ENCODE measurements at regions not wholly inside any gene's neighbourhood (a gene's known extent, or its start where the extent isn't known, plus 50 kb on each side); places are given as distances from the start of the nearest gene placed in this dataset.
A peak's percentile ranks its signal among the peaks of the same experiment; 100 is the strongest.

- no peak for DNase-seq
- Histone ChIP-seq H3K27ac (no peak overlapping the region), H3K4me3 (no peak overlapping the region), H3K27me3 (peaks cover 0 to 45% (median 15%) of the 10 kb centered on the region in 7 donors), H3K36me3 (no peaks in the 10 kb centered on the region), H3K9me3 (peaks cover 0 to under 1% (median 0%) of the 10 kb centered on the region in 11 donors), H3K4me1 (peaks cover 0 to 21% (median 9%) of the 10 kb centered on the region in 9 donors)
- 66 to 72% methylated on average over 4 of the region's 4 CpGs for WGBS, 2 donors
- no peak for TF ChIP-seq CTCF (IDR thresholded peaks at IDR 0.05)
- intact Hi-C loops (cut with DNase I): loop anchor here in 6 of 10 donors (10.0 kb wide), 2 partner anchors 361 to 451 kb away; partner anchors contain the start of genes NOS2 (in 5 of the 6) and LYRM9 (in 2 of the 6)
- no peak for ATAC-seq
These were observed 63.4 kb upstream of the TMEM97 start for GRCh38 chr17:28255616-28256015.

- no peak overlapping the region for H3K4me3 ChIP-seq
- ATAC-seq (no peak), DNase-seq (no peak)
- no peak overlapping the region for H3K27ac ChIP-seq
- TF ChIP-seq CTCF (IDR thresholded peaks at IDR 0.05): no peak
- WGBS, 2 donors: 82 to 84% methylated on average over 14 of the region's 14 CpGs
- peaks cover 0 to 42% (median 15%) of the 10 kb centered on the region in 7 donors for H3K27me3 ChIP-seq
- H3K4me1 ChIP-seq: peaks cover 0 to 17% (median 6%) of the 10 kb centered on the region in 9 donors
- intact Hi-C loops (cut with DNase I): loop anchor here in 6 of 10 donors (10.0 kb wide), 2 partner anchors 362 to 452 kb away; partner anchors contain the start of genes NOS2 (in 5 of the 6) and LYRM9 (in 2 of the 6)
- no peaks in the 10 kb centered on the region for H3K36me3 ChIP-seq
- H3K9me3 ChIP-seq: peaks cover 0 to 8% (median 0%) of the 10 kb centered on the region in 11 donors
These were observed 62.6 kb upstream of the TMEM97 start for GRCh38 chr17:28256370-28256769.

- Histone ChIP-seq H3K27ac (no peak overlapping the region), H3K4me3 (no peak overlapping the region), H3K4me1 (peaks cover 0 to 12% (median 1%) of the 10 kb centered on the region in 9 donors), H3K27me3 (peaks cover 0 to 39% (median 15%) of the 10 kb centered on the region in 7 donors), H3K9me3 (peaks cover 0 to 11% (median 3%) of the 10 kb centered on the region in 11 donors), H3K36me3 (no peaks in the 10 kb centered on the region)
- DNase-seq (no peak), ATAC-seq (no peak)
- no peak for TF ChIP-seq CTCF (IDR thresholded peaks at IDR 0.05)
- intact Hi-C loops (cut with DNase I): loop anchor here in 6 of 10 donors (10.0 kb wide), 2 partner anchors 362 to 452 kb away; partner anchors contain the start of genes NOS2 (in 5 of the 6) and LYRM9 (in 2 of the 6)
- 88 to 90% methylated on average over 7 of the region's 7 CpGs for WGBS, 2 donors
These were observed 62.1 kb upstream of the TMEM97 start for GRCh38 chr17:28256881-28257280.

GRCh38 chr17:28258347-28258887 lies 60.6 kb upstream of the TMEM97 start:
- WGBS, 2 donors: 64 to 72% methylated on average over 5 of the region's 5 CpGs
- ATAC-seq: peak in 7 of 8 donors; percentile 42 to 69 (median 52)
- no peak for DNase-seq

More at GRCh38 chr17:28258347-28258887, 60.6 kb upstream of the TMEM97 start:
- H3K4me1 ChIP-seq: peaks cover 0 to 8% (median 0%) of the 10 kb centered on the region in 9 donors
- H3K27ac ChIP-seq: no peak overlapping the region
- no peak overlapping the region for H3K4me3 ChIP-seq
- intact Hi-C loops (cut with DNase I): loop anchor here in 6 of 10 donors (10.0 kb wide), 2 partner anchors 364 to 454 kb away; partner anchors contain the start of genes NOS2 (in 5 of the 6) and LYRM9 (in 2 of the 6)
- peaks cover 0 to 26% (median 12%) of the 10 kb centered on the region in 11 donors for H3K9me3 ChIP-seq
- H3K27me3 ChIP-seq: peaks cover 0 to 25% (median 5%) of the 10 kb centered on the region in 7 donors
- TF ChIP-seq CTCF (IDR thresholded peaks at IDR 0.05): no peak
- H3K36me3 ChIP-seq: no peaks in the 10 kb centered on the region
